GM19438 (cell line): ENCODE measurements at regions not wholly inside any gene's neighbourhood (a gene's known extent, or its start where the extent isn't known, plus 50 kb on each side); places are given as distances from the start of the nearest gene placed in this dataset.

ENCODE experiments used
- ATAC-seq: cut with Tn5 transposase; IDR thresholded peaks from one replicate; pipeline ENCODE4 v1.9.1; 2021; ENCODE audit warnings: low read depth; ENCODE audit not compliant: unreplicated experiment

- no peak for ATAC-seq
Observed at GRCh38 chr7:86914551-86914950, 144.9 kb downstream of the ELAPOR2 start.
